IMR-90 (cell line): ENCODE measurements at regions not wholly inside any gene's neighbourhood (a gene's known extent, or its start where the extent isn't known, plus 50 kb on each side); places are given as distances from the start of the nearest gene placed in this dataset.

Source experiments
- ATAC-seq: fragments of 200-7000 bp; cut with Tn5 transposase; 2 replicates; pipeline ENCODE4 v1.9.1; 2020; ENCODE audit warnings: low read depth, mild to moderate bottlenecking, moderate library complexity
- BruUV-seq: library from RNA; stranded (reverse); fragments of 400-500 nt; replicated peaks from 2 replicates; lab custom pipeline; 2021; lab: Mats Ljungman, UMichigan
- CTCF ChIA-PET: fragments of 300-600 bp; formaldehyde crosslinking; extraction: SDS; loops from one replicate; lab custom pipeline; 2021; ENCODE audit warnings: antibody characterized with exemption; lab: Yijun Ruan, JAX
- POLR2A ChIA-PET: fragments of 300-600 bp; sonication (Branson Sonifier 250); formaldehyde crosslinking; loops from one replicate; lab custom pipeline; 2022; ENCODE audit warnings: antibody characterized with exemption; ENCODE audit not compliant: unreplicated experiment; lab: Charles Lee
- DNase-seq: peaks from one replicate; pipeline ENCODE4 v3.0.0; 2013
- H2AFZ ChIP-seq: replicated peaks from 2 replicates; pipeline ENCODE3; 2013; ENCODE audit warnings: low read length, mild to moderate bottlenecking; ENCODE audit not compliant: poor library complexity
- H2AK5ac ChIP-seq: 2 replicates; pipeline ENCODE4 v1.6.1; 2013; ENCODE audit warnings: low read depth, low read length, inconsistent platforms
- H2AK9ac ChIP-seq: replicated peaks from 2 replicates; pipeline ENCODE3; 2013; ENCODE audit warnings: mild to moderate bottlenecking, low read depth, low read length, moderate library complexity; ENCODE audit not compliant: poor library complexity
- H2BK120ac ChIP-seq: 2 replicates; pipeline ENCODE4 v1.6.1; 2013; ENCODE audit warnings: low read depth, low read length, inconsistent platforms
- H2BK15ac ChIP-seq: 3 replicates; pipeline ENCODE4 v1.6.1; 2013; ENCODE audit warnings: low read depth, low read length, inconsistent platforms
- H2BK20ac ChIP-seq: 2 replicates; pipeline ENCODE4 v1.6.1; 2013; ENCODE audit warnings: low read depth, mild to moderate bottlenecking, inconsistent platforms, low read length, moderate library complexity
- H2BK5ac ChIP-seq: 2 replicates; pipeline ENCODE4 v1.6.1; 2013; ENCODE audit warnings: mild to moderate bottlenecking, low read depth, low read length, inconsistent platforms; ENCODE audit not compliant: poor library complexity, severe bottlenecking
- H3K14ac ChIP-seq: replicated peaks from 2 replicates; pipeline ENCODE4 v1.6.1; 2013; ENCODE audit warnings: low read depth, low read length, inconsistent platforms
- H3K18ac ChIP-seq: 2 replicates; pipeline ENCODE4 v1.6.1; 2013; ENCODE audit warnings: low read depth, low read length, control low read depth
- H3K23ac ChIP-seq: 2 replicates; pipeline ENCODE4 v1.6.1; 2013; ENCODE audit warnings: low read depth, low read length, inconsistent platforms
- H3K27ac ChIP-seq: 2 replicates; pipeline ENCODE4 v1.5.1; 2013; ENCODE audit warnings: mild to moderate bottlenecking, control low read depth, low read length; ENCODE audit not compliant: insufficient read depth
- H3K27me3 ChIP-seq: 2 replicates; pipeline ENCODE4 v1.6.1; 2013; ENCODE audit warnings: low read length; ENCODE audit not compliant: control insufficient read depth, insufficient read depth
- H3K36me3 ChIP-seq: 2 replicates; pipeline ENCODE4 v1.6.1; 2013; ENCODE audit warnings: low read length, mixed read lengths; ENCODE audit not compliant: control insufficient read depth, insufficient read depth
- H3K4ac ChIP-seq: 2 replicates; pipeline ENCODE4 v1.6.1; 2013; ENCODE audit warnings: low read depth, low read length, inconsistent platforms
- H3K4me1 ChIP-seq: 2 replicates; pipeline ENCODE4 v1.6.1; 2013; ENCODE audit warnings: low read length, mixed read lengths; ENCODE audit not compliant: control insufficient read depth, insufficient read depth
- H3K4me2 ChIP-seq: 2 replicates; pipeline ENCODE4 v1.6.1; 2013; ENCODE audit warnings: low read depth, mild to moderate bottlenecking, control low read depth, low read length, moderate library complexity
- H3K4me3 ChIP-seq: 2 replicates; pipeline ENCODE4 v1.5.1; 2013; ENCODE audit warnings: low read depth, mild to moderate bottlenecking, control low read depth, low read length, moderate library complexity; ENCODE audit not compliant: insufficient read depth
- H3K56ac ChIP-seq: 2 replicates; pipeline ENCODE4 v1.6.1; 2013; ENCODE audit warnings: low read length, inconsistent platforms; ENCODE audit not compliant: insufficient read depth; ENCODE audit errors: extremely low read depth
- H3K79me1 ChIP-seq, 2 experiments: 2 replicates each; pipeline ENCODE4 v1.6.1; 2013; ENCODE audit warnings: low read length in 2 of 2, inconsistent platforms in 1 of 2, low read depth in 1 of 2
- H3K9ac ChIP-seq: 2 replicates; pipeline ENCODE4 v1.6.1; 2013; ENCODE audit warnings: low read depth, low read length, control low read depth
- H3K9me1 ChIP-seq: 2 replicates; pipeline ENCODE4 v1.6.1; 2013; ENCODE audit warnings: low read length, inconsistent platforms; ENCODE audit not compliant: insufficient read depth
- H3K9me3 ChIP-seq: 2 replicates; pipeline ENCODE4 v1.6.1; 2013; ENCODE audit warnings: low read length; ENCODE audit not compliant: control insufficient read depth, insufficient read depth
- H4K20me1 ChIP-seq: 2 replicates; pipeline ENCODE4 v1.6.1; 2013; ENCODE audit warnings: low read length, inconsistent platforms; ENCODE audit not compliant: insufficient read depth
- H4K5ac ChIP-seq: 2 replicates; pipeline ENCODE4 v1.6.1; 2013; ENCODE audit warnings: mild to moderate bottlenecking, low read depth, low read length, control low read depth
- H4K8ac ChIP-seq, 2 experiments: 2 replicates each; pipeline ENCODE4 v1.6.1; 2013; ENCODE audit warnings: low read depth in 2 of 2, low read length in 2 of 2, control low read depth in 1 of 2, inconsistent platforms in 1 of 2
- H4K91ac ChIP-seq: 2 replicates; pipeline ENCODE4 v1.6.1; 2013; ENCODE audit warnings: low read depth, low read length, inconsistent platforms; ENCODE audit not compliant: insufficient read depth
- BHLHE40 ChIP-seq: fragments of 150-350 bp; IDR thresholded peaks from 2 replicates; pipeline ENCODE4 v1.6.1; 2016; ENCODE audit warnings: mild to moderate bottlenecking, low read depth, low read length
- CEBPB ChIP-seq: IDR thresholded peaks from 2 replicates; pipeline ENCODE4 v1.6.1; 2012; ENCODE audit warnings: low read depth, low read length, improper control_type of control experiment
- FOS ChIP-seq: fragments of 150-350 bp; IDR thresholded peaks from 2 replicates; pipeline ENCODE4 v1.6.1; 2016; ENCODE audit warnings: low read depth, low read length
- MAFK ChIP-seq: IDR thresholded peaks from 2 replicates; pipeline ENCODE4 v1.6.1; 2012; ENCODE audit warnings: low read depth, low read length, improper control_type of control experiment
- MAZ ChIP-seq: IDR thresholded peaks from 2 replicates; pipeline ENCODE4 v1.6.1; 2012; ENCODE audit warnings: low read depth, mild to moderate bottlenecking, low read length, improper control_type of control experiment, moderate library complexity, borderline replicate concordance
- MXI1 ChIP-seq: IDR thresholded peaks from 2 replicates; pipeline ENCODE4 v1.6.1; 2012; ENCODE audit warnings: low read depth, mild to moderate bottlenecking, low read length, moderate library complexity, borderline replicate concordance
- NFE2L2 ChIP-seq: fragments of 150-350 bp; IDR thresholded peaks from 2 replicates; pipeline ENCODE4 v1.6.1; 2016; ENCODE audit warnings: low read depth, mild to moderate bottlenecking, low read length
- POLR2A ChIP-seq: IDR thresholded peaks from 2 replicates; pipeline ENCODE4 v1.6.1; 2012; ENCODE audit warnings: mild to moderate bottlenecking, low read depth, low read length
- RCOR1 ChIP-seq: IDR thresholded peaks from 2 replicates; pipeline ENCODE4 v1.6.1; 2012; ENCODE audit warnings: mild to moderate bottlenecking, low read length, improper control_type of control experiment; ENCODE audit not compliant: insufficient replicate concordance
- RFX5 ChIP-seq: IDR thresholded peaks from 2 replicates; pipeline ENCODE4 v1.8.0; 2012; ENCODE audit warnings: low read depth, mild to moderate bottlenecking, low read length, moderate library complexity
- WGBS, 2 experiments: methylation state at CpG; one replicate each; pipeline versions ENCODE4 v1.1.5 to v1.1.7; 2013; ENCODE audit warnings: missing lambda C conversion rate in 2 of 2; ENCODE audit not compliant: insufficient read length in 1 of 2; ENCODE audit errors: extremely low coverage in 2 of 2; 5-methylcytosine and 5-hydroxymethylcytosine counted together
- dilution Hi-C: fragments of 300-500 bp; cut with HindIII; formaldehyde crosslinking; loops from one replicate; pipeline ENCODE4 v1.14.3; 2018; ENCODE audit warnings: low sequenced_read_pairs; ENCODE audit not compliant: unreplicated experiment
- in situ Hi-C: fragments of 300-500 bp; cut with MboI; formaldehyde crosslinking; loops from 3 replicates; pipeline ENCODE4 v1.14.3; 2019; ENCODE audit warnings: low sequenced_read_pairs, inconsistent platforms, mixed read lengths
- intact Hi-C: fragments of 100-400 bp; cut with micrococcal nuclease; formaldehyde crosslinking; loops from 2 replicates; pipeline ENCODE4 v1.10.0; 2022
- TF ChIP-seq, protein P1 (sequence below): conservative IDR thresholded peaks from 2 replicates; pipeline ENCODE4 v1.5.1; 2012; ENCODE audit warnings: mild to moderate bottlenecking, low read depth, low read length, improper control_type of control experiment
- TF ChIP-seq, protein P2 (sequence below): fragments of 150-350 bp; IDR thresholded peaks from 2 replicates; pipeline ENCODE4 v1.6.1; 2016; ENCODE audit warnings: low read depth, mild to moderate bottlenecking, low read length, moderate library complexity, borderline replicate concordance
- TF ChIP-seq, protein P3 (sequence below): fragments of 150-350 bp; IDR thresholded peaks from 2 replicates; pipeline ENCODE4 v1.6.1; 2017; ENCODE audit warnings: mild to moderate bottlenecking, antibody characterized with exemption, low read length, low read depth

DNA sequence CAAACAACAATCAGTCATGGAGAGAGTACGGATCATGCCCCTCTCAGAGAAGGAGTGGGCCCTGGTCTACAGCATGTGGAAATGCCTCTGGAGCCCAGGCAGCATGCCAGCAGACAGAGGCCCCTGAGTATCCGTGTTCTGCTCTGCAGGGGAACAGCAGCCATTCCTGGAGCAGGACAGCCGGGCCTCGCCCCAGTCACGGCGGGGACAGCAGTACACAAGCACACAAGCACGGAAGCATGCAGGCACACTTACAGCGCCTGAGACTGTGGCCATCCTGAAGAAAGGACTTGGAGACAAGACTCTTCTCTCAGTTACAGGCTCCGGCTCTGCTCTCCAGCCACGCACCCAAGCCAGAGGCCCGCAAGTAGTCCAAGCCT is 102.6 kb upstream of the ALDH1B1 start:
- H2AK5ac ChIP-seq: no peak overlapping the region
- no peak overlapping the region for H2AFZ ChIP-seq
- no peak overlapping the region for H3K27ac ChIP-seq
- H3K4me2 ChIP-seq: no peak overlapping the region
- 60% methylated on average over 1 of the region's 11 CpGs; no CpG with 5 or more reads in 1 of the 2 experiments for WGBS, 2 experiments
- in situ Hi-C loops (no loop called here), intact Hi-C loops (no loop called here), dilution Hi-C loops (no loop called here)
- H2BK5ac ChIP-seq: no peak overlapping the region
- DNase-seq (no peak), ATAC-seq (no peak)
- no peak overlapping the region for H2BK15ac ChIP-seq
- no peaks in the 10 kb centered on the region for H4K20me1 ChIP-seq
- H3K9me3 ChIP-seq: 0 out of 2 replicates have a peak, but pooled peaks cover 2% of the 10 kb centered on the region
- H3K4me3 ChIP-seq: no peak overlapping the region
- H3K56ac ChIP-seq: no peak overlapping the region
- H2BK20ac ChIP-seq: no peak overlapping the region
- H3K18ac ChIP-seq: no peak overlapping the region
- H2AK9ac ChIP-seq: no peak overlapping the region
- H3K27me3 ChIP-seq: peaks cover 40% of the 10 kb centered on the region
- no peak overlapping the region for H4K8ac ChIP-seq
- no peak overlapping the region for H3K23ac ChIP-seq
- no peak overlapping the region for H3K14ac ChIP-seq
- no peaks in the 10 kb centered on the region for H3K36me3 ChIP-seq
- no peak overlapping the region for H4K5ac ChIP-seq
- no peaks in the 10 kb centered on the region for H3K79me1 ChIP-seq
- ChIA-PET CTCF (no interaction called here), POLR2A (no interaction called here)
- TF ChIP-seq NFE2L2 (no peak), MAZ (no peak), FOS (no peak), MAFK (no peak), MXI1 (no peak), CEBPB (no peak), BHLHE40 (no peak), RCOR1 (no peak), POLR2A (no peak), RFX5 (no peak)
- TF ChIP-seq, protein P1, sequence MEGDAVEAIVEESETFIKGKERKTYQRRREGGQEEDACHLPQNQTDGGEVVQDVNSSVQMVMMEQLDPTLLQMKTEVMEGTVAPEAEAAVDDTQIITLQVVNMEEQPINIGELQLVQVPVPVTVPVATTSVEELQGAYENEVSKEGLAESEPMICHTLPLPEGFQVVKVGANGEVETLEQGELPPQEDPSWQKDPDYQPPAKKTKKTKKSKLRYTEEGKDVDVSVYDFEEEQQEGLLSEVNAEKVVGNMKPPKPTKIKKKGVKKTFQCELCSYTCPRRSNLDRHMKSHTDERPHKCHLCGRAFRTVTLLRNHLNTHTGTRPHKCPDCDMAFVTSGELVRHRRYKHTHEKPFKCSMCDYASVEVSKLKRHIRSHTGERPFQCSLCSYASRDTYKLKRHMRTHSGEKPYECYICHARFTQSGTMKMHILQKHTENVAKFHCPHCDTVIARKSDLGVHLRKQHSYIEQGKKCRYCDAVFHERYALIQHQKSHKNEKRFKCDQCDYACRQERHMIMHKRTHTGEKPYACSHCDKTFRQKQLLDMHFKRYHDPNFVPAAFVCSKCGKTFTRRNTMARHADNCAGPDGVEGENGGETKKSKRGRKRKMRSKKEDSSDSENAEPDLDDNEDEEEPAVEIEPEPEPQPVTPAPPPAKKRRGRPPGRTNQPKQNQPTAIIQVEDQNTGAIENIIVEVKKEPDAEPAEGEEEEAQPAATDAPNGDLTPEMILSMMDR: no peak
- TF ChIP-seq, protein P2, sequence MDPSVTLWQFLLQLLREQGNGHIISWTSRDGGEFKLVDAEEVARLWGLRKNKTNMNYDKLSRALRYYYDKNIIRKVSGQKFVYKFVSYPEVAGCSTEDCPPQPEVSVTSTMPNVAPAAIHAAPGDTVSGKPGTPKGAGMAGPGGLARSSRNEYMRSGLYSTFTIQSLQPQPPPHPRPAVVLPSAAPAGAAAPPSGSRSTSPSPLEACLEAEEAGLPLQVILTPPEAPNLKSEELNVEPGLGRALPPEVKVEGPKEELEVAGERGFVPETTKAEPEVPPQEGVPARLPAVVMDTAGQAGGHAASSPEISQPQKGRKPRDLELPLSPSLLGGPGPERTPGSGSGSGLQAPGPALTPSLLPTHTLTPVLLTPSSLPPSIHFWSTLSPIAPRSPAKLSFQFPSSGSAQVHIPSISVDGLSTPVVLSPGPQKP: no peak
- TF ChIP-seq, protein P3, sequence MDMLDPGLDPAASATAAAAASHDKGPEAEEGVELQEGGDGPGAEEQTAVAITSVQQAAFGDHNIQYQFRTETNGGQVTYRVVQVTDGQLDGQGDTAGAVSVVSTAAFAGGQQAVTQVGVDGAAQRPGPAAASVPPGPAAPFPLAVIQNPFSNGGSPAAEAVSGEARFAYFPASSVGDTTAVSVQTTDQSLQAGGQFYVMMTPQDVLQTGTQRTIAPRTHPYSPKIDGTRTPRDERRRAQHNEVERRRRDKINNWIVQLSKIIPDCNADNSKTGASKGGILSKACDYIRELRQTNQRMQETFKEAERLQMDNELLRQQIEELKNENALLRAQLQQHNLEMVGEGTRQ: no peak
- H3K9me1 ChIP-seq: no peaks in the 10 kb centered on the region
- H3K9ac ChIP-seq: no peak overlapping the region
- H4K91ac ChIP-seq: no peak overlapping the region
- H3K4ac ChIP-seq: no peak overlapping the region
- no TSS peak for BruUV-seq
- no peak overlapping the region for H2BK120ac ChIP-seq
- H3K4me1 ChIP-seq: no peaks in the 10 kb centered on the region
